Loucy (cell line): ENCODE measurements at regions not wholly inside any gene's neighbourhood (a gene's known extent, or its start where the extent isn't known, plus 50 kb on each side); places are given as distances from the start of the nearest gene placed in this dataset.

Experiments
- EZH2phosphoT487 ChIP-seq: fragments of 200-600 bp; IDR thresholded peaks from 2 replicates; pipeline ENCODE4 v1.6.1; 2018; ENCODE audit warnings: antibody characterized with exemption, mild to moderate bottlenecking, moderate library complexity, borderline replicate concordance
- TF ChIP-seq, protein P1 (sequence below): fragments of 200-600 bp; sonication (generic); conservative IDR thresholded peaks from 2 replicates; pipeline ENCODE4 v1.5.1; 2014; ENCODE audit warnings: mild to moderate bottlenecking, antibody characterized with exemption, low read length

DNA sequence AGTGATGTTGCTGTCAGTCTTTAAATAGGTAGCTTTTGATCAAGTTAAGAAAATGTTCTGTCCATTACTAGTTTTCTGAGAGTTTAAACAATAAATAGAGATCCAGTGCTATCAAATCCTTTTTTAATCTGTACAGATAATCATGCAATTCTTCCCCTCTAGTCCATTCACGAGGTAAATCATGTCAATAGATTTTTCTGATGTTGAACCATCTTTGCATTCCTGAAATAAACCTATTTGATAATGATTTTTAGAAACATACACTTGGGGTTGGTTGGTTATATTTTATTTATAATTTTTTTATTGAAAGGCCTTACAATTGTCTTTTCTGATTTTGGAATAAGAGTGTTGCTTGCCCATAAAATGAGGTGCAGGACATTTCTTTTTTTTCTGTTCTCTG lies 95.0 kb downstream of the FAM53A start:
- TF ChIP-seq, protein P1, sequence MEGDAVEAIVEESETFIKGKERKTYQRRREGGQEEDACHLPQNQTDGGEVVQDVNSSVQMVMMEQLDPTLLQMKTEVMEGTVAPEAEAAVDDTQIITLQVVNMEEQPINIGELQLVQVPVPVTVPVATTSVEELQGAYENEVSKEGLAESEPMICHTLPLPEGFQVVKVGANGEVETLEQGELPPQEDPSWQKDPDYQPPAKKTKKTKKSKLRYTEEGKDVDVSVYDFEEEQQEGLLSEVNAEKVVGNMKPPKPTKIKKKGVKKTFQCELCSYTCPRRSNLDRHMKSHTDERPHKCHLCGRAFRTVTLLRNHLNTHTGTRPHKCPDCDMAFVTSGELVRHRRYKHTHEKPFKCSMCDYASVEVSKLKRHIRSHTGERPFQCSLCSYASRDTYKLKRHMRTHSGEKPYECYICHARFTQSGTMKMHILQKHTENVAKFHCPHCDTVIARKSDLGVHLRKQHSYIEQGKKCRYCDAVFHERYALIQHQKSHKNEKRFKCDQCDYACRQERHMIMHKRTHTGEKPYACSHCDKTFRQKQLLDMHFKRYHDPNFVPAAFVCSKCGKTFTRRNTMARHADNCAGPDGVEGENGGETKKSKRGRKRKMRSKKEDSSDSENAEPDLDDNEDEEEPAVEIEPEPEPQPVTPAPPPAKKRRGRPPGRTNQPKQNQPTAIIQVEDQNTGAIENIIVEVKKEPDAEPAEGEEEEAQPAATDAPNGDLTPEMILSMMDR = no peak
- TF ChIP-seq EZH2phosphoT487 = no peak
